ENCODE measurements at regions not wholly inside any gene's neighbourhood (a gene's known extent, or its start where the extent isn't known, plus 50 kb on each side); places are given as distances from the start of the nearest gene placed in this dataset.

DNA sequence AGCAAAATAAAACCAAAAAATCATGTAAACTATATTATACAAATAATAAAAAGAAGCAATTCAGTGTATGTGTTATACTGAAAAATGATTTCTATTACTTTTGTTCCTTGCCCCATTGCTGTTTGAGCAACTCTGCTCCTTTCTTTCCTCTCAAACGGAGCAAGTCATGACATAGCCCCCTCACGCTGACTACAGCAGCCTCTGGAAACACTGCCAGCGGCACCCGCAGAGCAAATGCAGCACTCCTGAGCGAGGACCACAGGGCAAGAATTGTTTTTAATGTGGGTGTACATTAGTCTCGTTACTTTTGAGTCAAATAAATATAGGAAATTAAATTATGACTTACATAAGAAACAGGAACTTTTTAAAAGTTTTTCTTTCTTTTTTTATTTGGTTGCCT is 350.1 kb upstream of the HSF2 start:
- Histone ChIP-seq H3K36me3 (ENCODE audit: control insufficient read depth in 2 of 2, insufficient read depth in 2 of 2, low read length in 1 of 2) (no peaks in the 10 kb centered on the region), H4K20me1 (ENCODE audit: control insufficient read depth, insufficient read depth) (no peaks in the 10 kb centered on the region), H3K79me2 (ENCODE audit: control insufficient read depth, insufficient read depth, low read length) (no peaks in the 10 kb centered on the region), H3K4me1 (ENCODE audit: control insufficient read depth, insufficient read depth, low read length) (no peaks in the 10 kb centered on the region), H3K27ac (ENCODE audit: control insufficient read depth, insufficient read depth) (no peak overlapping the region), H3K9me3 (replicated peaks; ENCODE audit: control insufficient read depth, insufficient read depth, low read length) (no peaks in the 10 kb centered on the region), H2AFZ (ENCODE audit: control insufficient read depth, low read depth, low read length) (no peak overlapping the region), H3K9ac (ENCODE audit: control insufficient read depth, insufficient read depth, low read length) (no peak overlapping the region), H3K27me3 (replicated peaks in 1 of 2; ENCODE audit: control insufficient read depth in 2 of 2, insufficient read depth in 2 of 2, low read length in 1 of 2) (0 out of 4 replicates have a peak, but pooled peaks cover 0 to 2% of the 10 kb centered on the region in 2 experiments), H3K4me2 (ENCODE audit: control insufficient read depth, insufficient read depth) (no peak overlapping the region), H3K4me3 (no peak overlapping the region)
- intact Hi-C loops (cut with micrococcal nuclease; ENCODE audit: unreplicated experiment) (no loop called here), in situ Hi-C loops (cut with MboI) (no loop called here)
- no peak for DNase-seq (ENCODE audit: low read depth, low spot score)
- no peak for TF ChIP-seq RFX5 (IDR thresholded peaks at IDR 0.05; ENCODE audit: low read depth, low read length)
- no peak for TF ChIP-seq ESRRA (IDR thresholded peaks at IDR 0.05; ENCODE audit: low read length)
- no peak for TF ChIP-seq MTA3 (IDR thresholded peaks at IDR 0.05; ENCODE audit: borderline replicate concordance, low read length)
- no peak for TF ChIP-seq POLR2AphosphoS2 (IDR thresholded peaks at IDR 0.05; ENCODE audit: low read depth, low read length)
- no peak for TF ChIP-seq HDAC2 (IDR thresholded peaks at IDR 0.05)
- ChIA-PET POLR2A (no interaction called here), RAD21 (ENCODE audit: unreplicated experiment) (no interaction called here), SMC1A (ENCODE audit: uncharacterized antibody, unreplicated experiment) (no interaction called here), CTCF (no interaction called here)
- WGBS (ENCODE audit: insufficient coverage, insufficient replicate concordance, low lambda C conversion rate, missing lambda C conversion rate): 45% methylated on average over 6 of the region's 6 CpGs
- FAIRE-seq: no peak
- ATAC-seq: no peak
- BruUV-seq (replicated peaks): no TSS peak

GRCh38 chr6:122050242-122050755 is 349.2 kb upstream of the HSF2 start:
- CTCF ChIA-PET: no interaction called here
- RAD21 ChIA-PET (ENCODE audit: unreplicated experiment): no interaction called here
- in situ Hi-C loops (cut with MboI) (no loop called here), intact Hi-C loops (cut with micrococcal nuclease; ENCODE audit: unreplicated experiment) (no loop called here)
- Histone ChIP-seq H3K9me3 (replicated peaks; ENCODE audit: control insufficient read depth, insufficient read depth, low read length) (no peaks in the 10 kb centered on the region), H3K36me3 (ENCODE audit: control insufficient read depth in 2 of 2, insufficient read depth in 2 of 2, low read length in 1 of 2) (no peaks in the 10 kb centered on the region), H4K20me1 (ENCODE audit: control insufficient read depth, insufficient read depth) (no peaks in the 10 kb centered on the region), H3K27me3 (replicated peaks in 1 of 2; ENCODE audit: control insufficient read depth in 2 of 2, insufficient read depth in 2 of 2, low read length in 1 of 2) (0 out of 4 replicates have a peak, but pooled peaks cover 0 to 2% of the 10 kb centered on the region in 2 experiments), H3K4me2 (ENCODE audit: control insufficient read depth, insufficient read depth) (no peak overlapping the region), H3K27ac (ENCODE audit: control insufficient read depth, insufficient read depth) (no peak overlapping the region), H3K9ac (ENCODE audit: control insufficient read depth, insufficient read depth, low read length) (no peak overlapping the region), H2AFZ (ENCODE audit: control insufficient read depth, low read depth, low read length) (no peak overlapping the region), H3K4me3 (no peak overlapping the region), H3K4me1 (ENCODE audit: control insufficient read depth, insufficient read depth, low read length) (no peaks in the 10 kb centered on the region), H3K79me2 (ENCODE audit: control insufficient read depth, insufficient read depth, low read length) (no peaks in the 10 kb centered on the region)
- DNase-seq (ENCODE audit: low read depth, low spot score): no peak
- no peak for ATAC-seq
- BruUV-seq (replicated peaks): no TSS peak
- SMC1A ChIA-PET (ENCODE audit: uncharacterized antibody, unreplicated experiment): no interaction called here
- POLR2A ChIA-PET: no interaction called here
- no peak for FAIRE-seq
- TF ChIP-seq EP300 (IDR thresholded peaks at IDR 0.05; ENCODE audit: borderline replicate concordance in 1 of 2, control insufficient read depth in 1 of 2, low read depth in 2 of 2, low read length in 2 of 2) (no peak), ZZZ3 (IDR thresholded peaks at IDR 0.05; ENCODE audit: control insufficient read depth, insufficient read length, low read depth) (no peak), RUNX3 (IDR thresholded peaks at IDR 0.05; ENCODE audit: low read length) (no peak), POLR2A (IDR thresholded peaks at IDR 0.05; ENCODE audit: low read depth, low read length) (no peak), SP1 (IDR thresholded peaks at IDR 0.05; ENCODE audit: low read depth, low read length) (no peak), SREBF1 (IDR thresholded peaks at IDR 0.05; ENCODE audit: low read length) (no peak), SMARCA5 (IDR thresholded peaks at IDR 0.05) (no peak)
- TF ChIP-seq, protein P1, sequence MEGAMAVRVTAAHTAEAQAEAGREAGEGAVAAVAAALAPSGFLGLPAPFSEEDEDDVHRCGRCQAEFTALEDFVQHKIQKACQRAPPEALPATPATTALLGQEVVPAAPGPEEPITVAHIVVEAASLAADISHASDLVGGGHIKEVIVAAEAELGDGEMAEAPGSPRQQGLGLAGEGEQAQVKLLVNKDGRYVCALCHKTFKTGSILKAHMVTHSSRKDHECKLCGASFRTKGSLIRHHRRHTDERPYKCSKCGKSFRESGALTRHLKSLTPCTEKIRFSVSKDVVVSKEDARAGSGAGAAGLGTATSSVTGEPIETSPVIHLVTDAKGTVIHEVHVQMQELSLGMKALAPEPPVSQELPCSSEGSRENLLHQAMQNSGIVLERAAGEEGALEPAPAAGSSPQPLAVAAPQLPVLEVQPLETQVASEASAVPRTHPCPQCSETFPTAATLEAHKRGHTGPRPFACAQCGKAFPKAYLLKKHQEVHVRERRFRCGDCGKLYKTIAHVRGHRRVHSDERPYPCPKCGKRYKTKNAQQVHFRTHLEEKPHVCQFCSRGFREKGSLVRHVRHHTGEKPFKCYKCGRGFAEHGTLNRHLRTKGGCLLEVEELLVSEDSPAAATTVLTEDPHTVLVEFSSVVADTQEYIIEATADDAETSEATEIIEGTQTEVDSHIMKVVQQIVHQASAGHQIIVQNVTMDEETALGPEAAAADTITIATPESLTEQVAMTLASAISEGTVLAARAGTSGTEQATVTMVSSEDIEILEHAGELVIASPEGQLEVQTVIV (IDR thresholded peaks at IDR 0.05; ENCODE audit: borderline replicate concordance, partially characterized antibody): no peak
- TF ChIP-seq, protein P2, sequence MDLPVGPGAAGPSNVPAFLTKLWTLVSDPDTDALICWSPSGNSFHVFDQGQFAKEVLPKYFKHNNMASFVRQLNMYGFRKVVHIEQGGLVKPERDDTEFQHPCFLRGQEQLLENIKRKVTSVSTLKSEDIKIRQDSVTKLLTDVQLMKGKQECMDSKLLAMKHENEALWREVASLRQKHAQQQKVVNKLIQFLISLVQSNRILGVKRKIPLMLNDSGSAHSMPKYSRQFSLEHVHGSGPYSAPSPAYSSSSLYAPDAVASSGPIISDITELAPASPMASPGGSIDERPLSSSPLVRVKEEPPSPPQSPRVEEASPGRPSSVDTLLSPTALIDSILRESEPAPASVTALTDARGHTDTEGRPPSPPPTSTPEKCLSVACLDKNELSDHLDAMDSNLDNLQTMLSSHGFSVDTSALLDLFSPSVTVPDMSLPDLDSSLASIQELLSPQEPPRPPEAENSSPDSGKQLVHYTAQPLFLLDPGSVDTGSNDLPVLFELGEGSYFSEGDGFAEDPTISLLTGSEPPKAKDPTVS (IDR thresholded peaks at IDR 0.05; ENCODE audit: low read depth, low read length): no peak

All from GM12878 (cell line).